HCT116 (cell line): ENCODE measurements at regions not wholly inside any gene's neighbourhood (a gene's known extent, or its start where the extent isn't known, plus 50 kb on each side); places are given as distances from the start of the nearest gene placed in this dataset.
A peak's percentile ranks its signal among the peaks of the same experiment; 100 is the strongest.

Experiments
- ATAC-seq: fragments of 200-7000 bp; cut with Tn5 transposase; 2 replicates; pipeline ENCODE4 v1.9.1; 2020; ENCODE audit warnings: mild to moderate bottlenecking, moderate library complexity
- BruUV-seq: library from RNA; stranded (reverse); fragments of 400-500 nt; replicated peaks from 2 replicates; lab custom pipeline; 2021; lab: Mats Ljungman, UMichigan
- CTCF ChIA-PET: fragments of 300-600 bp; sonication (Branson Sonifier 250); formaldehyde crosslinking; loops from one replicate; lab custom pipeline; 2021; ENCODE audit warnings: antibody characterized with exemption; lab: Charles Lee
- POLR2A ChIA-PET: fragments of 300-600, 350-600 bp; sonication (Branson Sonifier 250); formaldehyde crosslinking; loops from one replicate; lab custom pipeline; 2021; ENCODE audit warnings: antibody characterized with exemption; lab: Charles Lee
- RAD21 ChIA-PET, 2 experiments: fragments of 300-600 bp; sonication (Branson Sonifier 250); formaldehyde crosslinking; loops; one replicate each; lab custom pipeline; 2023; ENCODE audit warnings: low total read pairs in 2 of 2; ENCODE audit not compliant: uncharacterized antibody in 2 of 2, unreplicated experiment in 2 of 2, low non-redundant PET in 1 of 2; lab: Charles Lee
- DNase-seq: peaks from one replicate; pipeline ENCODE4 v3.0.0-alpha.2; 2010; ENCODE audit warnings: low read depth, low spot score
- H2AFZ ChIP-seq: fragments of 200-600 bp; shearing (Covaris generic), sonication (generic); 2 replicates; pipeline ENCODE4 v1.6.1; 2017; ENCODE audit warnings: low read depth, mixed run types, mixed read lengths, antibody characterized with exemption, low read length; ENCODE audit not compliant: poor library complexity, severe bottlenecking
- H3K27ac ChIP-seq: 2 replicates; pipeline ENCODE4 v1.5.1; 2012; ENCODE audit warnings: low read depth, low read length
- H3K27me3 ChIP-seq: fragments of 200-600 bp; sonication (generic); 2 replicates; pipeline ENCODE4 v1.6.1; 2016; ENCODE audit warnings: mixed run types, low read length, mixed read lengths; ENCODE audit not compliant: insufficient read depth
- H3K36me3 ChIP-seq, 2 experiments: fragments of 200-500 bp in 1 of 2; fragments of 200-600 bp in 1 of 2; sonication (Bioruptor generic) in 1 of 2; sonication (generic) in 1 of 2; 2 replicates each; pipeline versions ENCODE4 v1.5.1 to v1.6.1; 2014 to 2016; ENCODE audit warnings: low read length in 2 of 2, inconsistent platforms in 1 of 2, mixed read lengths in 1 of 2, mixed run types in 1 of 2; ENCODE audit not compliant: insufficient read depth in 2 of 2, control insufficient read depth in 1 of 2
- H3K4me1 ChIP-seq, 2 experiments: fragments of 200-600 bp in 1 of 2; sonication (generic) in 1 of 2; 2 replicates each; pipeline versions ENCODE4 v1.5.1 to v1.6.1; 2012 to 2017; ENCODE audit warnings: low read length in 2 of 2, inconsistent platforms in 1 of 2, mild to moderate bottlenecking in 1 of 2, mixed read lengths in 1 of 2, mixed run types in 1 of 2, moderate library complexity in 1 of 2; ENCODE audit not compliant: insufficient read depth in 2 of 2, control insufficient read depth in 1 of 2
- H3K4me2 ChIP-seq: fragments of 200-600 bp; sonication (generic); 2 replicates; pipeline ENCODE4 v1.6.1; 2017; ENCODE audit warnings: mixed run types, low read length, mixed read lengths
- H3K4me3 ChIP-seq, 2 experiments: fragments of 200-600 bp in 1 of 2; sonication (generic) in 1 of 2; replicated peaks in 1 of 2; 2 replicates each; pipeline ENCODE4 v1.5.1; 2011 to 2016; ENCODE audit warnings: low read length in 2 of 2, control low read depth in 1 of 2, low read depth in 1 of 2, mild to moderate bottlenecking in 1 of 2, mixed read lengths in 1 of 2, mixed run types in 1 of 2
- H3K79me2 ChIP-seq: fragments of 200-600 bp; sonication (generic); 2 replicates; pipeline ENCODE4 v1.6.1; 2017; ENCODE audit warnings: mild to moderate bottlenecking, mixed run types, low read length, moderate library complexity, mixed read lengths; ENCODE audit not compliant: insufficient read depth
- H3K9ac ChIP-seq: fragments of 200-600 bp; sonication (generic); 2 replicates; pipeline ENCODE4 v1.6.1; 2016; ENCODE audit warnings: low read length, mixed read lengths
- H3K9me2 ChIP-seq: fragments of 200-600 bp; sonication (generic), shearing (Covaris generic); 2 replicates; pipeline ENCODE4 v1.6.1; 2017; ENCODE audit warnings: mixed run types, mild to moderate bottlenecking, moderate library complexity; ENCODE audit not compliant: insufficient read depth
- H3K9me3 ChIP-seq, 2 experiments: fragments of 200-500 bp in 1 of 2; fragments of 200-600 bp in 1 of 2; sonication (Bioruptor generic) in 1 of 2; sonication (generic) in 1 of 2; 2 replicates each; pipeline ENCODE4 v1.6.1; 2014 to 2017; ENCODE audit warnings: low read length in 2 of 2, mixed read lengths in 2 of 2, inconsistent platforms in 1 of 2, low read depth in 1 of 2, mild to moderate bottlenecking in 1 of 2, mixed run types in 1 of 2, moderate library complexity in 1 of 2; ENCODE audit not compliant: control insufficient read depth in 1 of 2, insufficient read depth in 1 of 2
- H4K20me1 ChIP-seq: fragments of 200-600 bp; sonication (generic), shearing (Covaris generic); 2 replicates; pipeline ENCODE4 v1.6.1; 2017; ENCODE audit warnings: mixed run types, mild to moderate bottlenecking, moderate library complexity; ENCODE audit not compliant: insufficient read depth
- CEBPB ChIP-seq: IDR thresholded peaks from 2 replicates; pipeline ENCODE4 v1.6.1; 2012; ENCODE audit warnings: low read depth
- EGR1 ChIP-seq: IDR thresholded peaks from 2 replicates; pipeline ENCODE4 v1.6.1; 2012; ENCODE audit warnings: low read depth
- ELF1 ChIP-seq: IDR thresholded peaks from 2 replicates; pipeline ENCODE4 v1.6.1; 2012; ENCODE audit warnings: low read depth, borderline replicate concordance
- EZH2 ChIP-seq: fragments of 200-600 bp; sonication (generic); IDR thresholded peaks from 2 replicates; pipeline ENCODE4 v1.6.1; 2017; ENCODE audit warnings: antibody characterized with exemption, mixed run types
- FOSL1 ChIP-seq: IDR thresholded peaks from 2 replicates; pipeline ENCODE4 v1.6.1; 2012; ENCODE audit warnings: low read depth
- JUND ChIP-seq: IDR thresholded peaks from 2 replicates; pipeline ENCODE4 v1.6.1; 2012
- POLR2A ChIP-seq: IDR thresholded peaks from 2 replicates; pipeline ENCODE4 v1.7.0; 2011; ENCODE audit warnings: borderline replicate concordance; ENCODE audit not compliant: insufficient read depth, insufficient read length; ENCODE audit errors: extremely low read depth
- RAD21 ChIP-seq: IDR thresholded peaks from 2 replicates; pipeline ENCODE4 v1.6.1; 2012; ENCODE audit warnings: low read depth, mild to moderate bottlenecking
- SIN3A ChIP-seq: IDR thresholded peaks from 2 replicates; pipeline ENCODE4 v1.6.1; 2012; ENCODE audit warnings: low read depth
- SP1 ChIP-seq: IDR thresholded peaks from 2 replicates; pipeline ENCODE4 v1.6.1; 2012; ENCODE audit warnings: low read depth
- SRF ChIP-seq: IDR thresholded peaks from 2 replicates; pipeline ENCODE4 v1.6.1; 2012; ENCODE audit warnings: low read depth
- TCF7L2 ChIP-seq: IDR thresholded peaks from 2 replicates; pipeline ENCODE4 v1.7.0; 2011; ENCODE audit warnings: borderline replicate concordance, inconsistent platforms; ENCODE audit not compliant: insufficient read depth, insufficient read length; ENCODE audit errors: extremely low read depth
- ZFX ChIP-seq: fragments of 450-650 bp; IDR thresholded peaks from 2 replicates; pipeline ENCODE4 v1.6.1; 2017
- ZNF274 ChIP-seq: fragments of 200-500 bp; sonication (Bioruptor generic); IDR thresholded peaks from 2 replicates; pipeline ENCODE4 v1.6.1; 2014; ENCODE audit warnings: mild to moderate bottlenecking, low read depth, low read length, inconsistent platforms
- intact Hi-C: fragments of 100-400 bp; cut with micrococcal nuclease; formaldehyde crosslinking; loops from 2 replicates; pipeline ENCODE4 v1.10.0; 2022
- TF ChIP-seq, protein P1 (sequence below): IDR thresholded peaks from 2 replicates; pipeline ENCODE4 v1.6.1; 2012
- TF ChIP-seq, protein P2 (sequence below), 3 experiments: fragments of 200-600 bp in 1 of 3; sonication (generic) in 1 of 3; IDR thresholded peaks in 2 of 3; conservative IDR thresholded peaks in 1 of 3; 2 replicates each; pipeline ENCODE4 v1.5.1; 2012 to 2017; ENCODE audit warnings: low read depth in 2 of 3, low read length in 2 of 3, antibody characterized with exemption in 1 of 3, borderline replicate concordance in 1 of 3, control low read depth in 1 of 3, mild to moderate bottlenecking in 1 of 3, mixed read lengths in 1 of 3, mixed run types in 1 of 3, moderate library complexity in 1 of 3; ENCODE audit not compliant: insufficient read depth in 1 of 3
- TF ChIP-seq, protein P3 (sequence below): IDR thresholded peaks from 2 replicates; pipeline ENCODE4 v1.6.1; 2011; ENCODE audit warnings: mild to moderate bottlenecking, low read length, moderate library complexity; ENCODE audit not compliant: insufficient replicate concordance; ENCODE audit errors: extremely low read depth
- TF ChIP-seq, protein P4 (sequence below): IDR thresholded peaks from 2 replicates; pipeline ENCODE4 v1.6.1; 2012; ENCODE audit warnings: low read depth

DNA sequence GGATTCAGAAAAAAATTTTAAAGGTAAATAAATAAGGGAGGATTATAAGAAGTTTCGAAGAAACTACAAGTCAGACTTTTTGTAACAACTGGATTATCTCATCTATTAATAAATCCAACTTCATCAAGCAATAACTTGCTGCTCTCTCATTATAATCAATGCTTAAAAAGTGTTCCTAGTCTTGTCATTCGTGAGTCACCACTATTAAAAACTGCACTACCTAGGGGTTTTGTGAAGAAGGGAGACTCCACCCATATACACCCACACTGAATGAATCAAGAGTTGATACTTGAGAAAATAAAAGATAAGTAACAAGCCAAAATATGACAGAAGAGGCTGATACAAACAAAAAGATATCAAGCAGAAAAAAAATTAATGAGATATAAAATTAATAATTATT lies 360.5 kb downstream of the ZNF674 start:
- H2AFZ ChIP-seq, result no peak overlapping the region
- H3K9me3 ChIP-seq, result no peaks in the 10 kb centered on the region
- CTCF ChIA-PET, result no interaction called here
- no peak for ATAC-seq
- H3K9ac ChIP-seq, result peak overlapping the region; percentile 53
- DNase-seq, result peak; percentile 46
- peaks cover 41 to 66% of the 10 kb centered on the region in 2 experiments for H3K4me1 ChIP-seq
- no peaks in the 10 kb centered on the region; a peak in 1 of 4 replicates for H3K36me3 ChIP-seq
- POLR2A ChIA-PET, result no interaction called here
- H3K27me3 ChIP-seq, result no peaks in the 10 kb centered on the region
- peak; percentile 75 for TF ChIP-seq EGR1
- no peak for TF ChIP-seq POLR2A
- TF ChIP-seq CEBPB, result peak; percentile 36; the same call in 1 of the 2 replicates
- TF ChIP-seq, protein P1, sequence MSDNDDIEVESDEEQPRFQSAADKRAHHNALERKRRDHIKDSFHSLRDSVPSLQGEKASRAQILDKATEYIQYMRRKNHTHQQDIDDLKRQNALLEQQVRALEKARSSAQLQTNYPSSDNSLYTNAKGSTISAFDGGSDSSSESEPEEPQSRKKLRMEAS, result no peak
- TF ChIP-seq ZFX, result no peak
- TF ChIP-seq TCF7L2, result no peak
- no peak for TF ChIP-seq ZNF274
- TF ChIP-seq, protein P2, sequence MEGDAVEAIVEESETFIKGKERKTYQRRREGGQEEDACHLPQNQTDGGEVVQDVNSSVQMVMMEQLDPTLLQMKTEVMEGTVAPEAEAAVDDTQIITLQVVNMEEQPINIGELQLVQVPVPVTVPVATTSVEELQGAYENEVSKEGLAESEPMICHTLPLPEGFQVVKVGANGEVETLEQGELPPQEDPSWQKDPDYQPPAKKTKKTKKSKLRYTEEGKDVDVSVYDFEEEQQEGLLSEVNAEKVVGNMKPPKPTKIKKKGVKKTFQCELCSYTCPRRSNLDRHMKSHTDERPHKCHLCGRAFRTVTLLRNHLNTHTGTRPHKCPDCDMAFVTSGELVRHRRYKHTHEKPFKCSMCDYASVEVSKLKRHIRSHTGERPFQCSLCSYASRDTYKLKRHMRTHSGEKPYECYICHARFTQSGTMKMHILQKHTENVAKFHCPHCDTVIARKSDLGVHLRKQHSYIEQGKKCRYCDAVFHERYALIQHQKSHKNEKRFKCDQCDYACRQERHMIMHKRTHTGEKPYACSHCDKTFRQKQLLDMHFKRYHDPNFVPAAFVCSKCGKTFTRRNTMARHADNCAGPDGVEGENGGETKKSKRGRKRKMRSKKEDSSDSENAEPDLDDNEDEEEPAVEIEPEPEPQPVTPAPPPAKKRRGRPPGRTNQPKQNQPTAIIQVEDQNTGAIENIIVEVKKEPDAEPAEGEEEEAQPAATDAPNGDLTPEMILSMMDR (IDR thresholded peaks at IDR 0.05 in 2 of 3, conservative IDR thresholded peaks at IDR 0.05 in 1 of 3; ENCODE audit: borderline replicate concordance in 1 of 3, insufficient read depth in 1 of 3, low read depth in 2 of 3, low read length in 2 of 3), result no peak
- no peak for TF ChIP-seq ELF1
- no peak for TF ChIP-seq EZH2
- peak; percentile 78 for TF ChIP-seq SP1
- TF ChIP-seq, protein P3, sequence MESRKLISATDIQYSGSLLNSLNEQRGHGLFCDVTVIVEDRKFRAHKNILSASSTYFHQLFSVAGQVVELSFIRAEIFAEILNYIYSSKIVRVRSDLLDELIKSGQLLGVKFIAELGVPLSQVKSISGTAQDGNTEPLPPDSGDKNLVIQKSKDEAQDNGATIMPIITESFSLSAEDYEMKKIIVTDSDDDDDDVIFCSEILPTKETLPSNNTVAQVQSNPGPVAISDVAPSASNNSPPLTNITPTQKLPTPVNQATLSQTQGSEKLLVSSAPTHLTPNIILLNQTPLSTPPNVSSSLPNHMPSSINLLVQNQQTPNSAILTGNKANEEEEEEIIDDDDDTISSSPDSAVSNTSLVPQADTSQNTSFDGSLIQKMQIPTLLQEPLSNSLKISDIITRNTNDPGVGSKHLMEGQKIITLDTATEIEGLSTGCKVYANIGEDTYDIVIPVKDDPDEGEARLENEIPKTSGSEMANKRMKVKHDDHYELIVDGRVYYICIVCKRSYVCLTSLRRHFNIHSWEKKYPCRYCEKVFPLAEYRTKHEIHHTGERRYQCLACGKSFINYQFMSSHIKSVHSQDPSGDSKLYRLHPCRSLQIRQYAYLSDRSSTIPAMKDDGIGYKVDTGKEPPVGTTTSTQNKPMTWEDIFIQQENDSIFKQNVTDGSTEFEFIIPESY, result no peak
- TF ChIP-seq FOSL1, result peak; percentile 85
- TF ChIP-seq RAD21, result peak; percentile 2; the same call in 1 of the 2 replicates
- no peak for TF ChIP-seq SIN3A
- TF ChIP-seq JUND, result peak; percentile 67
- no peak for TF ChIP-seq SRF
- TF ChIP-seq, protein P4, sequence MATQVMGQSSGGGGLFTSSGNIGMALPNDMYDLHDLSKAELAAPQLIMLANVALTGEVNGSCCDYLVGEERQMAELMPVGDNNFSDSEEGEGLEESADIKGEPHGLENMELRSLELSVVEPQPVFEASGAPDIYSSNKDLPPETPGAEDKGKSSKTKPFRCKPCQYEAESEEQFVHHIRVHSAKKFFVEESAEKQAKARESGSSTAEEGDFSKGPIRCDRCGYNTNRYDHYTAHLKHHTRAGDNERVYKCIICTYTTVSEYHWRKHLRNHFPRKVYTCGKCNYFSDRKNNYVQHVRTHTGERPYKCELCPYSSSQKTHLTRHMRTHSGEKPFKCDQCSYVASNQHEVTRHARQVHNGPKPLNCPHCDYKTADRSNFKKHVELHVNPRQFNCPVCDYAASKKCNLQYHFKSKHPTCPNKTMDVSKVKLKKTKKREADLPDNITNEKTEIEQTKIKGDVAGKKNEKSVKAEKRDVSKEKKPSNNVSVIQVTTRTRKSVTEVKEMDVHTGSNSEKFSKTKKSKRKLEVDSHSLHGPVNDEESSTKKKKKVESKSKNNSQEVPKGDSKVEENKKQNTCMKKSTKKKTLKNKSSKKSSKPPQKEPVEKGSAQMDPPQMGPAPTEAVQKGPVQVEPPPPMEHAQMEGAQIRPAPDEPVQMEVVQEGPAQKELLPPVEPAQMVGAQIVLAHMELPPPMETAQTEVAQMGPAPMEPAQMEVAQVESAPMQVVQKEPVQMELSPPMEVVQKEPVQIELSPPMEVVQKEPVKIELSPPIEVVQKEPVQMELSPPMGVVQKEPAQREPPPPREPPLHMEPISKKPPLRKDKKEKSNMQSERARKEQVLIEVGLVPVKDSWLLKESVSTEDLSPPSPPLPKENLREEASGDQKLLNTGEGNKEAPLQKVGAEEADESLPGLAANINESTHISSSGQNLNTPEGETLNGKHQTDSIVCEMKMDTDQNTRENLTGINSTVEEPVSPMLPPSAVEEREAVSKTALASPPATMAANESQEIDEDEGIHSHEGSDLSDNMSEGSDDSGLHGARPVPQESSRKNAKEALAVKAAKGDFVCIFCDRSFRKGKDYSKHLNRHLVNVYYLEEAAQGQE, result no peak
- H3K27ac ChIP-seq, result peak overlapping the region; percentile 89; the same call in 1 of the 2 replicates
- H3K79me2 ChIP-seq, result no peaks in the 10 kb centered on the region
- RAD21 ChIA-PET, result no interaction called here
- no peaks in the 10 kb centered on the region for H4K20me1 ChIP-seq
- BruUV-seq, result no TSS peak
- no peaks in the 10 kb centered on the region for H3K9me2 ChIP-seq
- peak overlapping the region in 1 of 2 experiments; percentile 3; a peak in 1 of 4 replicates for H3K4me3 ChIP-seq
- peak overlapping the region; percentile 55 for H3K4me2 ChIP-seq
- intact Hi-C loops, result loop anchor here (5.0 to 10.0 kb wide), 2 partner anchors 143 to 190 kb away; no protein-coding TSS in a partner anchor
